SK-N-SH (cell line): ENCODE measurements at regions not wholly inside any gene's neighbourhood (a gene's known extent, or its start where the extent isn't known, plus 50 kb on each side); places are given as distances from the start of the nearest gene placed in this dataset.
A peak's percentile ranks its signal among the peaks of the same experiment; 100 is the strongest.

Experiments used
- CTCF ChIA-PET: fragments of 300-600, 350-600 bp; formaldehyde crosslinking; extraction: SDS; loops from one replicate; lab custom pipeline; 2021; lab: Yijun Ruan, JAX
- POLR2A ChIA-PET: fragments of 350-600 bp; sonication (Branson Sonifier 250); formaldehyde crosslinking; extraction: SDS; loops from one replicate; lab custom pipeline; 2020; ENCODE audit warnings: antibody characterized with exemption, inconsistent platforms; lab: Yijun Ruan, JAX
- DNase-seq: peaks from one replicate; pipeline ENCODE4 v3.0.0; 2012
- H2AFZ ChIP-seq: fragments of 200-600 bp; sonication (generic); 2 replicates; pipeline ENCODE4 v1.8.1; 2016; ENCODE audit warnings: antibody characterized with exemption, mild to moderate bottlenecking, low read depth
- H3F3A ChIP-seq: fragments of 200-600 bp; sonication (generic); replicated peaks from 2 replicates; pipeline ENCODE3; 2016; ENCODE audit warnings: antibody characterized with exemption, mild to moderate bottlenecking; ENCODE audit not compliant: insufficient read depth
- H3K27ac ChIP-seq, 2 experiments: fragments of 200-500 bp in 1 of 2; fragments of 200-600 bp in 1 of 2; sonication (Bioruptor generic) in 1 of 2; sonication (generic), shearing (Covaris generic) in 1 of 2; 2 replicates each; pipeline versions ENCODE4 v1.5.1 to v1.6.1; 2014 to 2016; ENCODE audit warnings: low read depth in 2 of 2, inconsistent platforms in 1 of 2, low read length in 1 of 2, mild to moderate bottlenecking in 1 of 2, mixed read lengths in 1 of 2
- H3K27me3 ChIP-seq: fragments of 200-600 bp; sonication (generic), shearing (Covaris generic); 2 replicates; pipeline ENCODE4 v1.6.1; 2016; ENCODE audit warnings: mixed run types; ENCODE audit not compliant: insufficient read depth
- H3K36me3 ChIP-seq, 2 experiments: fragments of 200-500 bp in 1 of 2; fragments of 200-600 bp in 1 of 2; sonication (Bioruptor generic) in 1 of 2; sonication (generic) in 1 of 2; replicated peaks in 1 of 2; 2 replicates each; pipeline versions ENCODE3 to v1.5.1; 2014 to 2016; ENCODE audit warnings: low read length in 1 of 2, mild to moderate bottlenecking in 1 of 2; ENCODE audit not compliant: insufficient read depth in 2 of 2, control insufficient read depth in 1 of 2
- H3K4me1 ChIP-seq, 2 experiments: fragments of 200-500 bp in 1 of 2; fragments of 200-600 bp in 1 of 2; sonication (Bioruptor generic) in 1 of 2; sonication (generic), shearing (Covaris generic) in 1 of 2; 2 replicates each; pipeline versions ENCODE4 v1.5.1 to v1.6.1; 2014 to 2016; ENCODE audit warnings: low read depth in 1 of 2, low read length in 1 of 2, mixed run types in 1 of 2; ENCODE audit not compliant: insufficient read depth in 2 of 2, control insufficient read depth in 1 of 2
- H3K4me2 ChIP-seq: fragments of 200-600 bp; sonication (generic), shearing (Covaris generic); 2 replicates; pipeline ENCODE4 v1.6.1; 2017; ENCODE audit warnings: mixed run types
- H3K4me3 ChIP-seq, 2 experiments: fragments of 200-500 bp in 1 of 2; fragments of 200-600 bp in 1 of 2; sonication (Bioruptor generic) in 1 of 2; sonication (generic), shearing (Covaris generic) in 1 of 2; 2 replicates each; pipeline versions ENCODE4 v1.5.1 to v1.8.1; 2014 to 2016; ENCODE audit warnings: low read depth in 2 of 2, inconsistent platforms in 1 of 2, low read length in 1 of 2, mild to moderate bottlenecking in 1 of 2, mixed read lengths in 1 of 2, moderate library complexity in 1 of 2
- H3K79me2 ChIP-seq: fragments of 200-600 bp; sonication (generic); 2 replicates; pipeline ENCODE4 v1.8.1; 2017; ENCODE audit warnings: mild to moderate bottlenecking; ENCODE audit not compliant: insufficient read depth
- H3K9ac ChIP-seq: fragments of 200-600 bp; sonication (generic); 2 replicates; pipeline ENCODE4 v1.6.1; 2017; ENCODE audit warnings: mixed run types
- H3K9me2 ChIP-seq: fragments of 200-600 bp; sonication (generic); 2 replicates; pipeline ENCODE4 v1.6.1; 2017; ENCODE audit warnings: mixed run types
- H3K9me3 ChIP-seq: fragments of 200-600 bp; sonication (generic); 2 replicates; pipeline ENCODE4 v1.6.1; 2017; ENCODE audit warnings: mixed run types, mild to moderate bottlenecking, moderate library complexity
- H4K20me1 ChIP-seq: fragments of 200-600 bp; sonication (generic); 2 replicates; pipeline ENCODE4 v1.6.1; 2017; ENCODE audit warnings: mild to moderate bottlenecking, mixed run types; ENCODE audit not compliant: insufficient read depth
- EZH2phosphoT487 ChIP-seq: fragments of 200-600 bp; sonication (generic); IDR thresholded peaks from 2 replicates; pipeline ENCODE4 v1.6.1; 2017; ENCODE audit warnings: low read depth, mixed run types, mild to moderate bottlenecking, antibody characterized with exemption, moderate library complexity, borderline replicate concordance
- FOSL2 ChIP-seq: IDR thresholded peaks from 2 replicates; pipeline ENCODE4 v1.4.0; 2012; ENCODE audit warnings: low read depth, mild to moderate bottlenecking, moderate library complexity, borderline replicate concordance
- GABPA ChIP-seq: IDR thresholded peaks from 2 replicates; pipeline ENCODE4 v1.4.0; 2012; ENCODE audit warnings: low read depth, mild to moderate bottlenecking
- GATA2 ChIP-seq: sonication (generic); formaldehyde crosslinking; IDR thresholded peaks from 2 replicates; pipeline ENCODE4 v1.5.0; 2020; ENCODE audit warnings: mild to moderate bottlenecking, missing genetic modification reagents
- JUND ChIP-seq: IDR thresholded peaks from 2 replicates; pipeline ENCODE4 v1.4.0; 2012
- MXI1 ChIP-seq: IDR thresholded peaks from 2 replicates; pipeline ENCODE4 v1.6.1; 2012; ENCODE audit warnings: mild to moderate bottlenecking, low read depth, low read length, improper control_type of control experiment
- NRF1 ChIP-seq: IDR thresholded peaks from 2 replicates; pipeline ENCODE4 v1.6.1; 2012; ENCODE audit warnings: low read depth, mild to moderate bottlenecking, low read length
- RAD21 ChIP-seq: IDR thresholded peaks from 2 replicates; pipeline ENCODE4 v1.6.1; 2012; ENCODE audit warnings: mild to moderate bottlenecking, low read length
- SIN3A ChIP-seq: IDR thresholded peaks from 2 replicates; pipeline ENCODE4 v1.6.1; 2012; ENCODE audit warnings: low read depth, mild to moderate bottlenecking, low read length, moderate library complexity, borderline replicate concordance
- SMC3 ChIP-seq: IDR thresholded peaks from 2 replicates; pipeline ENCODE4 v1.6.1; 2012; ENCODE audit warnings: low read depth, low read length, improper control_type of control experiment
- YY1 ChIP-seq: IDR thresholded peaks from 2 replicates; pipeline ENCODE4 v1.4.0; 2012; ENCODE audit warnings: low read depth, mild to moderate bottlenecking
- WGBS: methylation state at CpG from one replicate; pipeline ENCODE4 v1.1.6; 2017; ENCODE audit warnings: low lambda C conversion rate; 5-methylcytosine and 5-hydroxymethylcytosine counted together
- TF ChIP-seq, protein P1 (sequence below): IDR thresholded peaks from 2 replicates; pipeline ENCODE4 v1.4.0; 2012; ENCODE audit warnings: low read depth
- TF ChIP-seq, protein P2 (sequence below): fragments of 150-350 bp; IDR thresholded peaks from 2 replicates; pipeline ENCODE4 v1.6.1; 2016; ENCODE audit warnings: mild to moderate bottlenecking, low read depth, low read length
- TF ChIP-seq, protein P3 (sequence below): fragments of 200-600 bp; sonication (generic); IDR thresholded peaks from 2 replicates; pipeline ENCODE4 v1.6.1; 2017; ENCODE audit warnings: antibody characterized with exemption, mild to moderate bottlenecking, moderate library complexity
- TF ChIP-seq, protein P4 (sequence below): fragments of 150-350 bp; IDR thresholded peaks from 2 replicates; pipeline ENCODE4 v1.6.1; 2017; ENCODE audit warnings: antibody characterized with exemption, low read length, low read depth, borderline replicate concordance

DNA sequence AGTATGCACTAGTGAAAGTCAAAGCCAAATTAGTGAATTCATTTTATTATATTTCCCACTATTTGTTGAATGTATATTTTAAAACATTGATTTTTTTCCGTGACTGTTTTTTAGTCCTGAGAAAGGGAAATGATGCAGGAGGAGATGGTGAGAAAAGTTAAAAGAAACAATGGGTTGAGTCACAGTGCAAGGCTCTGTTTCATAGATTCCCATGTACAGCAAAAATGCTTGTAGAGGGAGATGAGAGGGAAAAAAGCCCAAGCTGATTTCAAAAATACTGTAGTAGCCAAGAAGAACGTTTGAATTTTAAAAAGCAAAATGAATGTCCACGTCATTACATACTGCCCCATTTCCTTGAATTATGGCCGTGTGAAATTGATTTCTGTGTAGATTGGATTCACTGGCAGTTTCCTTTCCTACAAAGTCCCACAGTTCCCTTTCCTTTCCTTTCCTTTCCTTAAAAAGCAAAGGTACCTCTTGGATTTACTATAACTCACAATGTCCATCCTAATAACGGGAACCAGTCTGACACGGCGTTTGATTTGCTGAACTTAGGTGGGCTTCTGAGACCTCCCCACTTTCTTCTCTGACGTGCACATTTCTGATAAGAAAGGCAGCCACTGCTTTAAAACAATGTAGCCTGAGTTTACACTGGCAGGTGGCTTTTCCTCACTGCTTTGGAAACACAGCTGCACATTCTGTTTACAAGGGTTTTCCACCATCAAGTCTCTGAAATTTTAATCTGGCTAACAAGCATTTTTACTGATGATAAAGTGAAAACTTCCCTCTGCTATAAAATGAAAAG is 63.7 kb downstream of the SPCS3 start:
- Histone ChIP-seq H3K9me3 (no peaks in the 10 kb centered on the region), H3K4me3 (no peak overlapping the region), H3K27me3 (no peaks in the 10 kb centered on the region), H2AFZ (peak overlapping the region; percentile 83), H3K4me2 (peak overlapping the region; percentile 56), H3K9me2 (no peaks in the 10 kb centered on the region), H3F3A (peaks cover 3% of the 10 kb centered on the region), H4K20me1 (no peaks in the 10 kb centered on the region), H3K79me2 (no peaks in the 10 kb centered on the region), H3K27ac (peak overlapping the region; percentile 64 to 70; a peak in 3 of 4 replicates), H3K4me1 (no peaks in the 10 kb centered on the region; a peak in 2 of 4 replicates), H3K36me3 (no peaks in the 10 kb centered on the region), H3K9ac (peak overlapping the region; percentile 50; the same call in 1 of the 2 replicates)
- WGBS: 29% methylated on average over 8 of the region's 8 CpGs
- no peak for TF ChIP-seq GATA2 (CRISPR knock-in tag)
- TF ChIP-seq YY1: no peak
- TF ChIP-seq NRF1: no peak
- no peak for TF ChIP-seq SIN3A
- TF ChIP-seq, protein P1, sequence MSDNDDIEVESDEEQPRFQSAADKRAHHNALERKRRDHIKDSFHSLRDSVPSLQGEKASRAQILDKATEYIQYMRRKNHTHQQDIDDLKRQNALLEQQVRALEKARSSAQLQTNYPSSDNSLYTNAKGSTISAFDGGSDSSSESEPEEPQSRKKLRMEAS: no peak
- TF ChIP-seq, protein P2, sequence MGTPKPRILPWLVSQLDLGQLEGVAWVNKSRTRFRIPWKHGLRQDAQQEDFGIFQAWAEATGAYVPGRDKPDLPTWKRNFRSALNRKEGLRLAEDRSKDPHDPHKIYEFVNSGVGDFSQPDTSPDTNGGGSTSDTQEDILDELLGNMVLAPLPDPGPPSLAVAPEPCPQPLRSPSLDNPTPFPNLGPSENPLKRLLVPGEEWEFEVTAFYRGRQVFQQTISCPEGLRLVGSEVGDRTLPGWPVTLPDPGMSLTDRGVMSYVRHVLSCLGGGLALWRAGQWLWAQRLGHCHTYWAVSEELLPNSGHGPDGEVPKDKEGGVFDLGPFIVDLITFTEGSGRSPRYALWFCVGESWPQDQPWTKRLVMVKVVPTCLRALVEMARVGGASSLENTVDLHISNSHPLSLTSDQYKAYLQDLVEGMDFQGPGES: no peak
- no peak for TF ChIP-seq RAD21
- ChIA-PET POLR2A (no interaction called here), CTCF (no interaction called here)
- DNase-seq: no peak

DNA sequence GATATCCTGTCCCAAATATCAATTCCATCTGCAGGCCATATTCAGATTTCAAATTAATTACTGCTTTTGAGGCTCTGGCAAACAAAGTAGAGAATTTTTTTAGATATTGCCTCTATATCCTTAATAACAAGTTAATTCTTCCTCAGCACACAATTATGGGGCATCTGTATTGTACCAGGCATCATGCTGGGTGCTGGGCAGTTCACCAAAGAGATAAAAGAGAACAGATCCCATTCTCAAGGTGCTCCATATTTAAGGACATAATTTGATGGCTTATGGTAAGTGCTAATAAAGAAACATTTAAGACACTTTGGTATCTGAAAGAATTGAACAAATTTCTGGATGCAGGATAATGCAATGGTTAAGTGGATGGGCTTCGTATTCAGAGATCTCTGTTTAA is 65.8 kb downstream of the SPCS3 start:
- H3F3A ChIP-seq: no peaks in the 10 kb centered on the region
- H3K27me3 ChIP-seq: no peaks in the 10 kb centered on the region
- no peaks in the 10 kb centered on the region for H3K79me2 ChIP-seq
- H3K27ac ChIP-seq: no peak overlapping the region
- H3K9me3 ChIP-seq: no peaks in the 10 kb centered on the region
- DNase-seq: no peak
- no peak overlapping the region for H3K4me2 ChIP-seq
- ChIA-PET CTCF (interaction anchor here (0.9 to 1.2 kb wide), 2 partner anchors 9 to 1093 kb away, joined by 3 to 5 read pairs; no protein-coding TSS in a partner anchor), POLR2A (no interaction called here)
- no peak overlapping the region for H3K4me3 ChIP-seq
- no peak overlapping the region for H3K9ac ChIP-seq
- WGBS: 71% methylated on average over 1 of the region's 1 CpG
- no peaks in the 10 kb centered on the region; a peak in 2 of 4 replicates for H3K4me1 ChIP-seq
- TF ChIP-seq, protein P3, sequence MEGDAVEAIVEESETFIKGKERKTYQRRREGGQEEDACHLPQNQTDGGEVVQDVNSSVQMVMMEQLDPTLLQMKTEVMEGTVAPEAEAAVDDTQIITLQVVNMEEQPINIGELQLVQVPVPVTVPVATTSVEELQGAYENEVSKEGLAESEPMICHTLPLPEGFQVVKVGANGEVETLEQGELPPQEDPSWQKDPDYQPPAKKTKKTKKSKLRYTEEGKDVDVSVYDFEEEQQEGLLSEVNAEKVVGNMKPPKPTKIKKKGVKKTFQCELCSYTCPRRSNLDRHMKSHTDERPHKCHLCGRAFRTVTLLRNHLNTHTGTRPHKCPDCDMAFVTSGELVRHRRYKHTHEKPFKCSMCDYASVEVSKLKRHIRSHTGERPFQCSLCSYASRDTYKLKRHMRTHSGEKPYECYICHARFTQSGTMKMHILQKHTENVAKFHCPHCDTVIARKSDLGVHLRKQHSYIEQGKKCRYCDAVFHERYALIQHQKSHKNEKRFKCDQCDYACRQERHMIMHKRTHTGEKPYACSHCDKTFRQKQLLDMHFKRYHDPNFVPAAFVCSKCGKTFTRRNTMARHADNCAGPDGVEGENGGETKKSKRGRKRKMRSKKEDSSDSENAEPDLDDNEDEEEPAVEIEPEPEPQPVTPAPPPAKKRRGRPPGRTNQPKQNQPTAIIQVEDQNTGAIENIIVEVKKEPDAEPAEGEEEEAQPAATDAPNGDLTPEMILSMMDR: no peak
- TF ChIP-seq SMC3 (no peak), SIN3A (no peak), GATA2 (CRISPR knock-in tag) (no peak), EZH2phosphoT487 (no peak), FOSL2 (no peak), MXI1 (no peak), GABPA (no peak), JUND (no peak)
- TF ChIP-seq, protein P1: no peak
- TF ChIP-seq, protein P4, sequence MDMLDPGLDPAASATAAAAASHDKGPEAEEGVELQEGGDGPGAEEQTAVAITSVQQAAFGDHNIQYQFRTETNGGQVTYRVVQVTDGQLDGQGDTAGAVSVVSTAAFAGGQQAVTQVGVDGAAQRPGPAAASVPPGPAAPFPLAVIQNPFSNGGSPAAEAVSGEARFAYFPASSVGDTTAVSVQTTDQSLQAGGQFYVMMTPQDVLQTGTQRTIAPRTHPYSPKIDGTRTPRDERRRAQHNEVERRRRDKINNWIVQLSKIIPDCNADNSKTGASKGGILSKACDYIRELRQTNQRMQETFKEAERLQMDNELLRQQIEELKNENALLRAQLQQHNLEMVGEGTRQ: no peak
- H4K20me1 ChIP-seq: no peaks in the 10 kb centered on the region
- H2AFZ ChIP-seq: no peak overlapping the region
- H3K9me2 ChIP-seq: no peaks in the 10 kb centered on the region
- no peaks in the 10 kb centered on the region for H3K36me3 ChIP-seq
